ENCODE measurements at regions not wholly inside any gene's neighbourhood (a gene's known extent, or its start where the extent isn't known, plus 50 kb on each side); places are given as distances from the start of the nearest gene placed in this dataset.

GRCh38 chr2:128727404-128727803 lies 408.7 kb upstream of the HS6ST1 start:
- Histone ChIP-seq H3F3A (ENCODE audit: low read length, unreplicated experiment) (no peaks in the 10 kb centered on the region), H3K27me3 (ENCODE audit: low read length) (peaks cover 3% of the 10 kb centered on the region; the same call in 1 of the 2 replicates), H3K27ac (ENCODE audit: low read length) (no peak overlapping the region), H3K4me2 (ENCODE audit: low read length) (no peak overlapping the region), H3K9me3 (ENCODE audit: low read length) (no peaks in the 10 kb centered on the region), H3K4me1 (ENCODE audit: insufficient read depth, low read length) (no peaks in the 10 kb centered on the region), H4K20me1 (ENCODE audit: low read length) (no peaks in the 10 kb centered on the region), H2AFZ (ENCODE audit: low read length) (no peak overlapping the region), H3K4me3 (ENCODE audit: low read length) (no peak overlapping the region), H3K9ac (ENCODE audit: low read length) (no peak overlapping the region), H3K79me2 (ENCODE audit: low read length) (no peaks in the 10 kb centered on the region), H3K36me3 (ENCODE audit: low read depth, low read length) (no peaks in the 10 kb centered on the region), H3K9me2 (replicated peaks; ENCODE audit: low read length) (no peaks in the 10 kb centered on the region)
- ChIA-PET POLR2A (ENCODE audit: unreplicated experiment) (no interaction called here), CTCF (no interaction called here)
- intact Hi-C loops (cut with micrococcal nuclease): no loop called here
- ATAC-seq (no peak), DNase-seq (no peak)
- TF ChIP-seq CTCF (conservative IDR thresholded peaks at IDR 0.05; ENCODE audit: low read depth, low read length) (no peak), EZH2phosphoT487 (IDR thresholded peaks at IDR 0.05; ENCODE audit: borderline replicate concordance, low read length) (no peak), EZH2 (IDR thresholded peaks at IDR 0.05; ENCODE audit: low read length, unreplicated experiment) (no peak)
- BruUV-seq (replicated peaks): no TSS peak

GRCh38 chr2:128727914-128728313 lies 409.2 kb upstream of the HS6ST1 start:
- H3K9me2 ChIP-seq (replicated peaks; ENCODE audit: low read length): no peaks in the 10 kb centered on the region
- no TSS peak for BruUV-seq (replicated peaks)
- no peaks in the 10 kb centered on the region for H3K79me2 ChIP-seq (ENCODE audit: low read length)
- TF ChIP-seq EZH2phosphoT487 (IDR thresholded peaks at IDR 0.05; ENCODE audit: borderline replicate concordance, low read length): no peak
- TF ChIP-seq EZH2 (IDR thresholded peaks at IDR 0.05; ENCODE audit: low read length, unreplicated experiment): no peak
- no peak for TF ChIP-seq CTCF (conservative IDR thresholded peaks at IDR 0.05; ENCODE audit: low read depth, low read length)
- POLR2A ChIA-PET (ENCODE audit: unreplicated experiment): no interaction called here
- H2AFZ ChIP-seq (ENCODE audit: low read length): no peak overlapping the region
- no peak for ATAC-seq
- H3F3A ChIP-seq (ENCODE audit: low read length, unreplicated experiment): no peaks in the 10 kb centered on the region
- H4K20me1 ChIP-seq (ENCODE audit: low read length): no peaks in the 10 kb centered on the region
- DNase-seq: peak; percentile 53
- no peak overlapping the region for H3K9ac ChIP-seq (ENCODE audit: low read length)
- CTCF ChIA-PET: no interaction called here
- no peaks in the 10 kb centered on the region for H3K9me3 ChIP-seq (ENCODE audit: low read length)
- H3K27me3 ChIP-seq (ENCODE audit: low read length): peaks cover 8% of the 10 kb centered on the region; the same call in 1 of the 2 replicates
- no peaks in the 10 kb centered on the region for H3K36me3 ChIP-seq (ENCODE audit: low read depth, low read length)
- intact Hi-C loops (cut with micrococcal nuclease): no loop called here
- no peak overlapping the region for H3K4me2 ChIP-seq (ENCODE audit: low read length)
- H3K4me3 ChIP-seq (ENCODE audit: low read length): no peak overlapping the region
- H3K4me1 ChIP-seq (ENCODE audit: insufficient read depth, low read length): no peaks in the 10 kb centered on the region
- no peak overlapping the region for H3K27ac ChIP-seq (ENCODE audit: low read length)

GRCh38 chr2:128729051-128729450 lies 410.4 kb upstream of the HS6ST1 start:
- Histone ChIP-seq H3K4me3 (ENCODE audit: low read length) (no peak overlapping the region), H4K20me1 (ENCODE audit: low read length) (no peaks in the 10 kb centered on the region), H3K9me3 (ENCODE audit: low read length) (no peaks in the 10 kb centered on the region), H3F3A (ENCODE audit: low read length, unreplicated experiment) (no peaks in the 10 kb centered on the region), H3K27me3 (ENCODE audit: low read length) (peaks cover 19% of the 10 kb centered on the region), H3K9ac (ENCODE audit: low read length) (no peak overlapping the region), H2AFZ (ENCODE audit: low read length) (no peak overlapping the region), H3K9me2 (replicated peaks; ENCODE audit: low read length) (no peaks in the 10 kb centered on the region), H3K4me1 (ENCODE audit: insufficient read depth, low read length) (no peaks in the 10 kb centered on the region), H3K27ac (ENCODE audit: low read length) (no peak overlapping the region), H3K4me2 (ENCODE audit: low read length) (no peak overlapping the region), H3K79me2 (ENCODE audit: low read length) (no peaks in the 10 kb centered on the region), H3K36me3 (ENCODE audit: low read depth, low read length) (no peaks in the 10 kb centered on the region)
- ChIA-PET CTCF (no interaction called here), POLR2A (ENCODE audit: unreplicated experiment) (no interaction called here)
- TF ChIP-seq EZH2phosphoT487 (IDR thresholded peaks at IDR 0.05; ENCODE audit: borderline replicate concordance, low read length) (no peak), CTCF (conservative IDR thresholded peaks at IDR 0.05; ENCODE audit: low read depth, low read length) (no peak), EZH2 (IDR thresholded peaks at IDR 0.05; ENCODE audit: low read length, unreplicated experiment) (no peak)
- DNase-seq (no peak), ATAC-seq (no peak)
- intact Hi-C loops (cut with micrococcal nuclease): no loop called here
- no TSS peak for BruUV-seq (replicated peaks)
